ENCODE measurements at regions not wholly inside any gene's neighbourhood (a gene's known extent, or its start where the extent isn't known, plus 50 kb on each side); places are given as distances from the start of the nearest gene placed in this dataset.

DNA sequence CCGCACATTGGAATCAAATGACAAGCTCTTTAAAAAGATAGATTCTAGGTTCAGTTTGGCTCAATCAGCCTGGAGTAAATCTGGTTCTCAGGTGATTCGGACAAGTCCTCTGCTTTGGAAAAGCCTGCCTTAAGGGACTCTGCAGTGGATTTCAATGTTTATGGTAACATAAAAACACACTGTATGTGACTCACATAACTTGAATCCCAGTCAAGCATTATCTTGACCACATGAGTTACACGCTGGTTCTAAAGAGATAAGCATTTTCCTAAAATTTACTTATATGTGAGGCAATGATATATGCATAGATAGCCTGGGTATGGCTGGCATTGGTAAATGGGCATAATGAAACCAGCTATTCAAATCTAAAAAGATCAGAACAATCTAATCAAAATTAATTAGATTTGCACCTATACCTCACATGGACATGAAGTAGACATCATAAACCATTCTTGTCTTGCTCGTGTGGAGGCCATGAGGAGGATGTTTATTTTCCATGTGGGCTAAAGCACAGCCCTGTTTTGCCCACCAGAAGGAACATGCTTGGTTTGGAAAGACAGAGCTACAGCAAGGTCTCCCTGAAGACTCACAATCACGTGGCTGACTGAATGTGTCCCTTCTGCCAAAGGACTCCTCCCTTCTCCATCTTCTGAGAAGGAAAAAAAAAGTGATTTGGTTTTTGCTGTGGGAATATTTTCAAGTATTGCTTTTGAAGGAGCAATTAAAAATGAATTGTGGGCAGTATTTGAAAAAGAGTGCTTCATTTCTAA lies 351.7 kb downstream of the DIRAS2 start (continued):
- TF ChIP-seq HDAC2 (IDR thresholded peaks at IDR 0.05; ENCODE audit: borderline replicate concordance in 1 of 2, low read depth in 2 of 2, low read length in 2 of 2) (no peak), PHF8 (conservative IDR thresholded peaks at IDR 0.05; ENCODE audit: low read depth, low read length) (no peak), TEAD4 (IDR thresholded peaks at IDR 0.05; ENCODE audit: low read depth, low read length) (no peak), KDM4A (IDR thresholded peaks at IDR 0.05; ENCODE audit: low read depth, low read length, severe bottlenecking) (no peak), CTCF (IDR thresholded peaks at IDR 0.05; ENCODE audit: control extremely low read depth in 1 of 3, insufficient read depth in 1 of 3, low read depth in 1 of 3, low read length in 3 of 3) (no peak), POLR2AphosphoS5 (IDR thresholded peaks at IDR 0.05; ENCODE audit: low read depth, low read length) (no peak), SP1 (IDR thresholded peaks at IDR 0.05; ENCODE audit: low read depth, low read length) (no peak)

Data from H1 (cell line).